ENCODE measurements at regions not wholly inside any gene's neighbourhood (a gene's known extent, or its start where the extent isn't known, plus 50 kb on each side); places are given as distances from the start of the nearest gene placed in this dataset.

- intact Hi-C loops (cut with micrococcal nuclease; ENCODE audit: unreplicated experiment) (no loop called here), in situ Hi-C loops (cut with HindIII; ENCODE audit: extremely low pct_ligation_motif_present, low pct_unique_long_range_greater_than_20kb) (no loop called here)
- no peaks in the 10 kb centered on the region for H3K4me1 ChIP-seq (ENCODE audit: insufficient read depth, low read length)
- no peak overlapping the region for H3K27ac ChIP-seq (ENCODE audit: extremely low read length, insufficient read depth, low read length)
- FAIRE-seq: no peak
- H3K36me3 ChIP-seq (replicated peaks in 1 of 2; ENCODE audit: control insufficient read depth in 1 of 2, insufficient read depth in 2 of 2, low read length in 2 of 2): no peaks in the 10 kb centered on the region
- no peak for ATAC-seq
- no peak overlapping the region for H2AFZ ChIP-seq (ENCODE audit: low read length)
- H3K9me3 ChIP-seq (ENCODE audit: low read length): no peaks in the 10 kb centered on the region
- ChIA-PET CTCF (ENCODE audit: low intra/inter-chr PET ratio, low total read pairs) (no interaction called here), POLR2A (no interaction called here)
- no peak overlapping the region for H3K4me2 ChIP-seq (ENCODE audit: low read depth, low read length)
- no peaks in the 10 kb centered on the region for H3K27me3 ChIP-seq (ENCODE audit: control insufficient read depth in 1 of 2, insufficient read depth in 2 of 2, low read length in 2 of 2)
- no peak overlapping the region for H3K9ac ChIP-seq (ENCODE audit: insufficient read depth, low read depth, low read length)
- no peaks in the 10 kb centered on the region for H3K79me2 ChIP-seq (ENCODE audit: insufficient read depth, low read length)
- no peak for DNase-seq (ENCODE audit: low spot score)
- BruUV-seq (replicated peaks): no TSS peak
- no peak overlapping the region for H3K4me3 ChIP-seq (replicated peaks in 1 of 3; ENCODE audit: insufficient read depth in 1 of 3, low read depth in 2 of 3, low read length in 3 of 3)
- no peaks in the 10 kb centered on the region for H4K20me1 ChIP-seq (ENCODE audit: insufficient read depth, low read length)
- no peak for TF ChIP-seq STAT6 (CRISPR knock-in tag; IDR thresholded peaks at IDR 0.05; ENCODE audit: borderline replicate concordance)
- no peak for TF ChIP-seq ZNF629 (CRISPR knock-in tag; conservative IDR thresholded peaks at IDR 0.05)
- TF ChIP-seq SCMH1 (CRISPR knock-in tag; IDR thresholded peaks at IDR 0.05; ENCODE audit: borderline replicate concordance): no peak
- no peak for TF ChIP-seq ELK4 (CRISPR knock-in tag; IDR thresholded peaks at IDR 0.05; ENCODE audit: borderline replicate concordance)
- no peak for TF ChIP-seq SALL1 (CRISPR knock-in tag; IDR thresholded peaks at IDR 0.05)
- TF ChIP-seq SUZ12 (IDR thresholded peaks at IDR 0.05; ENCODE audit: low read depth, low read length): no peak
- no peak for TF ChIP-seq NFE2L1 (CRISPR knock-in tag; IDR thresholded peaks at IDR 0.05; ENCODE audit: borderline replicate concordance)
- TF ChIP-seq ARID3A (IDR thresholded peaks at IDR 0.05; ENCODE audit: low read depth, low read length): no peak
- TF ChIP-seq ZNF687 (CRISPR knock-in tag; IDR thresholded peaks at IDR 0.05): no peak
- TF ChIP-seq STAT5B (CRISPR knock-in tag; IDR thresholded peaks at IDR 0.05): no peak
- TF ChIP-seq ELF3 (CRISPR knock-in tag; IDR thresholded peaks at IDR 0.05): no peak
- TF ChIP-seq ZNF605 (CRISPR knock-in tag; IDR thresholded peaks at IDR 0.05): no peak
- TF ChIP-seq ZSCAN5A (CRISPR knock-in tag; IDR thresholded peaks at IDR 0.05; ENCODE audit: borderline replicate concordance): no peak
- no peak for TF ChIP-seq NFIB (CRISPR knock-in tag; IDR thresholded peaks at IDR 0.05; ENCODE audit: borderline replicate concordance)
These were observed 139.1 kb upstream of the ZC3H11B start for GRCh38 chr1:219751870-219752507.

Data from HepG2 (cell line).